ENCODE measurements at regions not wholly inside any gene's neighbourhood (a gene's known extent, or its start where the extent isn't known, plus 50 kb on each side); places are given as distances from the start of the nearest gene placed in this dataset.
"Not testable (repeated sequence)": the region's sequence is repeated elsewhere in the genome, so short reads cannot be mapped to it uniquely, and the experiment has no call there.

DNA sequence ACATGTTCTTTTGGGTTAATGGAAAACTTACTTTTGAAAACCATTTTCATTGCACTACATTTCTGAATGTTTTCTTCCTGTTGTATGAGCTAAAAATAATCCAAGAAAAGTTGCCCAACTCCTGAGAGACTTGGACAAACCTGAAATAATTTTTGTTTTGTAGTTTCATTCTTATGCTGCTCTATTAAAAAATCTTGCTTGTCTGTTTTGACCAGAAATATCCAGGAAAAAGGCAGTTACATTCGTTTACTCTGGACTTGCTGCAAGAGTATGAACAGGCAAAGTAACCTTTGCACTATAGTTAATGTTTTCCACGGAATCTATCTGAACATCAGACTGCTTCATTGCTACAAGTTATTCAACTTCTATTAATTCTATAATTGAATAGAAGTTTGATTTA, 200.1 kb upstream of the DAB2 start:
- DNase-seq: no peak

DNA sequence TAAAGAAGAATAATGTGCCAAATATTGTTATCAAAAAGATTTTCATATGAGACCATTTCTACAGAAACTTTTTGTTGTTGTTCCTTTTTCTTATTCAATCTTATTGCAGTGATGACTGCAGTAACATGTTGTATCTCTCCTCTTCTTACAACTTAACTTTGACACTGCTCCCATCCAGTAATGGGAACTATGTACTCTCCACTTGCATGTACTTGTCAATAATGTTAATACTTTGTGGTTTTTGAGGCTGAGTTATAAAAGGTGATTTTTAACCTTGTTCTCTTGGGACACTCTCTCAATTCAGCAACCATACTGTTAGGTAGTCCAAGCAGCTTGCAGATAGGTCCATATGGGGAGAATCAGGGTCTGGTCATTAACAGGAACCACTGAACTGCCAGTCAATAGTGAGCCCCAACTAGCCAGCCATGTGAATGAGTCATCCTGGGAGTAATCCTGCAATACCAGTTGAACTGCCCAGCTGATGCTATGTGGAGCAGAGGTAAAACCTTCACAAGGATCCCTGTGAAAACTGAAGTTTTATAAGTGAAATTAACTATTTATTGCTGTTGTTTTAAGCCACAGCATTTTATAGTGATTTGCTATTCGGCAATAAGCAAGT, 199.6 kb upstream of the DAB2 start:
- DNase-seq: no peak

DNA sequence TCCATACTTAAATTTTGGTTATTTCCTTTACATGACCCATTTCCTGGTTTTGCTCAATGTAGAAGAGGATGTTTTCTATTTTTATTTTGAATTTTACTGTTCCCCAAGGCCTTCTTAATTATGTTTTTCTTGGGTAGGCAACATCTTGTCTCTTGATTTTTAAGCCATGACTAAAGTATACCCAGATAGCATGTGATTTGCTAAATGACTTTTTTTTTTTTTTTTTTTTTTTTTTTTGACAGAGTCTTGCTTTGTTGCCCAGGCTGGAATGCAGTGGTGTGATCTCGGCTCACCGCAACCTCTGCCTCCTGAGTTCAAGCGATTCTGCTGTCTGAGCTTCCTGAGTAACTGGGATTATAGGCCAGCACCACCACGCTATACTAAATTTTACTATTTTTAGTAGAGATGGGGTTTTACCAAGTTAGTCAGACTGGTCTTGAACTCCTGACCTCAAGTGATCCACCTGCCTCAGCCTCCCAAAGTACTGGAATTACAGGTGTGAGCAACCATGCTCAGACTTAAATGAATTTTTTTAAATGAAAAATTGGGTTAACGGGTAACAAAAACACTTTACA, 198.6 kb upstream of the DAB2 start:
- no peak for DNase-seq

DNA sequence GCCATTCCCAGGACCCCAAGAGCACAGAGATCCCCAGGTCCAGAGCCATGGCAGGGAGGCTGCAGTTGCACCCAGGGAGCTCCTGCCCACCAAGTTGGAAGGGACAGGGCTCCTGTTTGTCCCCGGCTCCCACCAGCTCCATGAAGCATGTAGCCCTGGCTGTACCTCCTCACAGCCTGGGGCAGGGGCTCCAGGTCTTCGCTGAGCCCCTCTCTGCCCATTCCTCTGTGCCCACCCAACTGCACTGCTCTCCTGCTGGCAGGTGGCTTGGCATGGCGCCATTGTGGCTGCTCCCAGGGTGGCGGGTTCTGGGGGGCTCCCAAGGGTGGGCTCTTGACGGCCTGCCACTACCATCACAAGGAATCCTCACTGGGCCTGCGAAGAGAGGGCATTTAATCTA, 197.5 kb upstream of the DAB2 start:
- DNase-seq: no peak

DNA sequence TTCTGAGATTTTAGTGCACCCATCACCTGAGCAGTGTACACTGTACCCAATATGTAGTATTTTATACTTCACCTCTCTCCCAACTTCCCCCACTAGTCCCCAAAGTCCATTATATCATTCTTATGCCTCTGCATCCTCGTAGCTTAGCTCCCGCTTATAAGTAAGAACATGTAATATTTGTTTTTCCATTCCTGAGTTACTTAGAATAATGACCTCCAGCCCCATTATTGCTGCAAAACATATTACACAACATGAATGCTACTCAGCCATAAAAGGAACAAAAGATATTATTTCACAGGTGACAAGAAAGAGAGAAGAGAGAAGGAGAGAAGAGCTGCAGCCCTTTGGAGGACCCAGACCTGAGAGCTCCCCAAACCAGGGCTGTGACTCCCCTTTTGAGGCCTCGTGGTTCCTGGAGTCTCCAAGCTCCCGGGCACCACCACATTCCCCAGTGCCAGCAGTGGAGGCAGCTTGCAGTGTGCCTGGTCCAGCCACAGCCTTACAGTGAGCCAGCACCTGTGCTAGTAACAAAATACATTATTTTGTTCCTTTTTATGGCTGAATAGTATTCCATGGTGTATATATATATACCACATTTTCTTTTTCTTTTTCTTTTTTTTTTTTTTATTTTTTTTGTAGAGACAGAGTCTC, 194.5 kb upstream of the DAB2 start:
- no peak for DNase-seq

DNA sequence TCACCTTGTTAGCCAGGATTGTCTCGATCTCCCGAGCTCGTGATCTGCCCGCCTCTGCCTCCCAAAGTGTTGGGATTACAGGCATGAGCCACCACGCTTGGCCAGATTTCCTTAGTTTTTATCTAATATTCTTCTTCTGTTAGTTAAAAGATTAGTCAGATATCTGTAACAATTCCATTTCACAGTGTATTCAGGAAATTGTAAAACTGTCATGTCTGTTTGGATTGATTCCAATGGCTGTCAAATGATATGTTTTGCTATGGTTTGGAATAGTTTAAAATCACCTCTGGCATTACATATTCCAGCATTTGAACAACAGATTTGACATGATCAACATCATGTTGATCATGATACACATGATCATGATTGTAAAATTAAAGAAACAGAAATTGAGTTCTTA, 193.6 kb upstream of the DAB2 start:
- no peak for DNase-seq

DNA sequence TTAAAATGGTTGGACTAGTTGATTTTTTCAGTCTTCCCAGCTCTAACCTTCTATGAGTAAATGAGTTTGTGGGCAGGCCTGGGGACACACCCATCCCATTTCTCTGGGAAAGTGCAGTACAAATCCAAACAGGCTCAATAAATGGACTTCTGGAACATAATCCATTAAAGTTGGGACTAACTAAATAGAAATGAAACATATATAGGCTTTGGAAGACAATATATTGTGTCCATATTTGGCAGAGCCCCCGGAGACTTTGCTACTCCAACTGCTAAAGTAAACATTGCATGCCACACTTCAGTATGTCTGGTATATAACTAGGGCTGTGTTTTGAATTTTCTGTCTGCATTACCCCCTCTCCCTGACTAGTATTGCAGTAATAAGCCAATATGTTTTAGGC, 191.4 kb upstream of the DAB2 start:
- DNase-seq: no peak

DNA sequence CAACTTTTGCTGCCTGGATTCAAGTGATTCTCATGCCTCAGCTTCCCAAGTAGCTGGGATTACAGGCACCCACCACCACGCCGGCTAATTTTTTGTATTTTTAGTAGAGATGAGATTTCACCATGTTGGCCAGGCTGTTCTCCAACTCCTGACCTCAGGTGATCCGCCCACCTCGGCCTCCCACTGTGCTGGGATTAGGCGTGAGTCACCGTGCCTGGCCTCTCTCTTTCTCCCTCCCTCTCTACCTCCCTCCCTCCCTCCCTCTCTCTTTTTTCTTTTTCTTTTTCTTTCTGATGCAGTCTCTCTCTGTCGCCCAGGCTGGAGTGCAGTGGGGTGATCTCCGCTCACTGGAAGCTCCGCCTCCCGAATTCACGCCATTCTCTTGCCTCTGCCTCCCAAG, 186.3 kb upstream of the DAB2 start:
- DNase-seq: not testable (repeated sequence)

DNA sequence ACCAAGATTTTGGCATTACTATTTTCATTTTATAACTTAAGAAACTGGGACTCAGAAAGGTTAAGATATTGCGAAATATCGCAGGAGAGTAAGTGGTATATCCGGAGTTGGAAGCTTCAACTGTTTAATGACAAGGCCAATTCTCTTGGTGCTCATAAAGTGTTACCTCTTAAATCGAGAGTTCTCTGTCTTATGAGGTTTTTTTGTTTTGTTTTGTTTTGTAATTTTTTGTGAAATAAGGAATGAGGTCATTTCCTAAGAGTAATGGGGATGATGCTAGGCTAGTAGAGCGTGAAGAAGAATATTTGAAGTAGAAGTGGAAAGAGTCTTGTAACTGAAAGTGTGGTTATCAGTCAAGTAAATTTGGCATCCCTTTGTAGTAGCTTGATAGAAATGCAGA, 183.2 kb upstream of the DAB2 start:
- no peak for DNase-seq

DNA sequence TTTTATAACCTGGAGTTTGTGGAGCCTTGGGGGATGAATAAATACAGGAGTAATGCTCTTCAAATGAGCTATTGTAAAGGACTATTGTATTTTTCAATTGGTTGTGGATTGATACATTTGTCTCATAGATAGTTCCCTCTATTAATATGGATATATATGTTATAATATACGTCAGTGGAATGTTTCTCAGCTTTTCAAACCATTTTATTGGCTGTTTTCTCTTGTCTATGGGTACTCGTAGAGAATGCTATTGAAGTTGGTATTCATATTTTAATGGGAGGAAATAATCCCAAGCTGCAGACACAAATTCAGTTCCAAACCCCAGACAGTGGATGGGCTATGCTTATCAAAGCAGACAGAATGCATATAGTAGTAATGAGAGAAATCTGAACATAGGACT, 181.8 kb upstream of the DAB2 start:
- DNase-seq: no peak

DNA sequence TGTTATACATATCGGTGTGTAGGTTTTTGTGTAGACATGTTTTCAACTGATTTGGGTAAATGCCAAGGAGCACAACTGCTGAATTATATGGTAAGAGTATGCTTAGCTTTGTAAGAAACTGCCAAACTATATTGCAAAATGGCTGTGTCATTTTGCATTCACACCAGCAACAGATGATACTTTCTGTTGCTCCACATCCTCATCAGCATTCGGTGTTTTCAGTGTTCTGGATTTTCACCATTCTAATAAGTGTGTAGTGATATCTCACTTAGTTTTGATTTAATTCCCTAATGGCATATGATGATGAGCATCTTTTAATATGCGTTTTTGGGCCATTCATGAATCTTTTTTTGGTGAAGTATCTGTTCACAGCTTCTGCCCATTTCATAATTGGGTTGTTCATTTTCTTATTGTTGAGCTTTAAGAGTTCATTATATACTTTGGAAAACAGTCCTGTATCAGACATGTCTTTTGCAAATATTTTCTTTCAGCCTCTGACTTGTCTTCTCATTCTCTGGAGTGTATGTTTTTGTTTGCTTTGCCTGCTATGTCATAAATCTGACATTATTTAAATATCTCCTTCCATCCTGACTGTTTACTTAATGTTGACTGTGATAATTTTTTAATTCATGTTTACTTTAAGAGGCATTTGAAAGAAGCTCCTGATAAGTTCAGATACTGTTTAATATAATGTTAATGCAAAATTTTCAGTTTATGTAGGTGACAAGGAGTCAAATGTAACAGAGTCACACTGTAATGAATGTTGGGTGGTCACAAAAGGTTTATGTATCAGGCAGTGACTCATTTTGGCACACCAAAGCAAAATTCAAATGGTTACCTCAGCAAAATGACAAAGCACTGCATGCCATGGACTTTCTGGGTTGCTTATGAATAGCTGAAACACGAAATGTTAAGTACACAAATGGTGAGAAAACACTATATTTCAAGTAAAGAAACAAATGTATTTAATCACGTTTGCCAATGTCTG, 181.1 kb upstream of the DAB2 start:
- DNase-seq: no peak

DNA sequence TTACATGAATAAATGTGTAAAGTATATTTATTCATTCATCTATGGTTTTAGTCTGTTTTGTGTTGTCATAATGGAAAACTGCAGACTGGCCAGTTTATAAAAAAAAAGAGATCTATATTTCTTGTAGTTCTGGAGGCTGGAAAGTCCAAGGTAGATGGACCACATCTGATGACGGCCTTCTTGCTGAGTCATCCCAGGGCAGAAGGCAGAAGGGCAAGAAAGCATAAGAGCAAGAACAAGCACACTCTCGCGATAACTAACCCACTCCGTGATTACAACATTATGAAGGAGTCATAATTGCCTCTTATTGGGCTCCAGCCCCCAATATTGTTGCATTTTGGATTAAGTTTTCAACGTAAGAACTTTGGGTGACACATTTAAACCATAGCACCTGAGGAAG, 180.4 kb upstream of the DAB2 start:
- DNase-seq: no peak

DNA sequence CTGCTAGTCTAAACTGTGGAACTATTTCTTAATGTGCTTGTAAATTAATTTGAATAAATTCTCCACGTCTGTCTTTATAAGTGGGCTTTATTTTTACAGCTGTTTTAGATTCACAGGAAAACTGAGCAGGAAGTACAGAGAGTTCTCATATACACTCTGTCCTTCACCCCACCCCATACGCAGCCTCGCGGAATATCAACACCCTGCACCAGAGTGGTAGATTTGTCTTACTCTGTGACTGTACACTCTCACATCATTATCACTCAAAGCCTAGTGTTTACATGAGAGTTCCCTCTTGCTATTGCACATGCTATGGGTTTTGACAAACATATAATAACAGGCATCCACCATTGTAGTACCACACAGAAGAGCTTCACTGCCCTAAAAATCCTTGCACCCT, 179.7 kb upstream of the DAB2 start:
- DNase-seq: no peak

DNA sequence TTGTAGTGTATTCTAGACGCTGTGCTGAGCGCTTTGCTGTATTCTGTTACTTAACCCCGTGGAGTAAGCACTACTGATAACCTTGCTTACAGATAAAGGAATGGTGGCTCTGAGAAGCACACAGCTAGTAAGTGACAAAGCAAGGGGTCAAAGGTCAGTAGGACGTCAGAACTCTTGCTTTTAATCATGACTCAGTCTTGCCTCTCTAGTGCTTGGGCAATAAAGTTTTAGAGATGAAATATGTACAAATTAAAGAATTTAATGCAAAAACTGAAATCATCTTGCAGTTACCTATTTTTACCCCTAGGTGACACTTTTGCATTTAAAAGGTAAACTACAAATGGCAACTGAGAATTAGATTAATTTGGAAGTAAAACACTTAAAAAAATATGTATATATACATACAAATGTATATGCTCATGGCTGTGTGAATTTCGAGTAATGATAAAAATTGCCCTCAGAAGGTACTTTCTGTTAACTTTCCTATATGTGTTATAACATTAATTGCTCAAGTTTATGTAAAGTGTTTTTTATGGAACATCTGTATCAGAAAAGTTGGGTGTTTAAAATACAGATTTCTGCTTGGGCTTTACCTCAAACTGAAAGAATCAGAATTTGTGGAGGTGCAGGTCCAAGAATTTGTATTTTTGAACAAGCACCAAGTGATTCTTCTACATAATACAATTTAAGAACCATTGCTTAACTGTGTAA, 175.1 kb upstream of the DAB2 start:
- DNase-seq: no peak

DNA sequence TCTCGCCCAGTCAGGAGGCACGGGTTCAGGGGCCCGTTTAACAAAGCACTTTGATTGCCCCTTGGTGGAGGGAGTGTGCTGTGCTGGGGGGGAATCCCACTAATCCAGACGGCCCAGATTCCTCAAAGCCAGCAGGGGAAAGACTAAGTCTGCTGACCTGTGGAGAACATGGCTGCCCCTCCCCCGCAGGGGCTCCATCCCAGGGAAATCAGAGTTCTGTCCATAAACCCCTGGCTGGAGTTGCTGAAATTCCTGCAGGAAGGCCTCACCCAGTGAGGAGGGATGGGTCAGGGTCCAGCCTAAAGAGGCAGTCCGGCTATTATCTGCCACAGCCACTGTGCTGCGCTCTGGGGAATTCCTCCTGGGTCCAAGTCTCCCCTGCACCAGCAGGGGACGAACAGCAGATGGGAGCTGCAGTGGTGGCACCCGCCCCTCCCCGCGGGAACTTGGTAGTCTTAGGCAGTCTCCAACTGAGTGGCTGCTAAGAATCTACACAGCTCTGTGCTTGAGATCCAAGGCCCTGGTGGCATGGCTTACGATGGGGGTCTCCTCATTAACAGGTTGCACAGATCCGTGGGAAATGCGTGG, 174.0 kb upstream of the DAB2 start:
- DNase-seq: no peak

DNA sequence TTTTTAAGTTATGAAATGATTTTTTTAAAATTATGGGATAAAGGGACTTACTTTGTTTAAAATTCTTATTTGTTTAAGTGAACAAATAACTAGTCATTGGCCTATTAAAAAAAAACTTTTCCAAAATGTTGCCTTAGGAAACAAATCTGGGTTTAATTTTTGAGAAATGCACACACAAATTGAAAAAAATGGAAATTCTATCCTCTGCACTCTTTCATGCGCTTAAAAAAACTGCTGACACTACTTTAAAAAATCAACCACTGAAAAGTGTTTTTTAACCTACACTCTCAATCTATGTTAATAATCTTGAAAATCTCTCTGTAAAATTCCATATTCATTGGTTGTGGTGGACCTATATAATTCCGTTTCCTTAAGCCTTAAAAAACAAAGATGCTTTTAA, 163.4 kb upstream of the DAB2 start:
- DNase-seq: no peak

DNA sequence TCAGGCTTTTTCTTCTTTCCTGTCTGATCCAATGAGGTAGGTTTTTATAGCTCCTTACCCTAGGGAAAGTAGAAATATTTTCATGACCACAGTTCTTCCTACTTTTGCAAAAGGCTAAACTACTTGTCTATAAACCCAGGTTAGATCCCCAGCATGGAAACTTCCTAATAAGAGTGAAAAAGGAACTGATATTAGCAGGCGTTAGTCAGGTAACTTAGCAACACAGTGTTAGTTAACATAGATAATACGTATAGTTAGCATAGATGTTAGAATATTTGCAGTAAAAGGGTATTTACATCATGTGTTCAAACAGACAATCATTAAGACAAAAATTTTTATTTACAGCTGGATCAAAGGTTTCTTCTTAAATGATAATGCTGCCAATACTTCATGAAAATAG, 162.9 kb upstream of the DAB2 start:
- DNase-seq: no peak

DNA sequence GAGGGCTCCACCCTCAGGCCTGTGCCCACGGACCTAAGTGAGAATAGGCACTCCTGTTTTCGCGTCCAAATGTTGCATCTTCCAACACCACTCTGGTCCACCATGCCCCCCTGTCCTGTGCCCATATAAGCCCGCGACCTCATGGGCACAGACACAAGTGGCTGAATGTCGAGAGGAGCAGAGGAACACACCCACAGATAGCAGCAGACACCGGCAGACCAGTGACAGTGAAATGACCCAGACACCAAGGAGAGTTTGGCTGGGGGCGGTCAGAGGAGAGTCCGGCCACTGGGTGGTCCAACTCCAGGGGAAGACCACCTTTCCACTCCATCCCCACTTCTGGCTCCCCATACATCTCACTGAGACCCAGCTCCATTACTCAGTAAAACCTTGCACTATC, 161.4 kb upstream of the DAB2 start:
- DNase-seq: no peak

DNA sequence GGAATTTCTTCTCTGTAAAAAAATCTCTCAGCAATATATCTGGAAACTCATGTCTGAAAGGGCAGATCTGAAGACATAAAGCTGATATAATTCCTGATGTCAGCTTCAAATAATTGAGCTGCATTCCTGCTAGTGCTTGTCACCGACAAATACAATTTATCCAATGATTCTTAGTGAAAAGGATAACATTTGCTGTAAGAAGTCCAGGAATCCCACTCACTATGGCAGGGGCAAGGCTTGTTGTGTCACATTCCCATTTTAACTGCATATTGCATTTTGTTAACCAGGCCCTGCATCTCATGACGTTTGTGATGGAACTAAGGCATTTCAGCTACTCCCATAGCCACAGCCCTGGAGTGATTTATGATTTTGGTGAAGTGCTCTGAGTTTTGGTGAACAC, 160.1 kb upstream of the DAB2 start:
- DNase-seq: no peak

DNA sequence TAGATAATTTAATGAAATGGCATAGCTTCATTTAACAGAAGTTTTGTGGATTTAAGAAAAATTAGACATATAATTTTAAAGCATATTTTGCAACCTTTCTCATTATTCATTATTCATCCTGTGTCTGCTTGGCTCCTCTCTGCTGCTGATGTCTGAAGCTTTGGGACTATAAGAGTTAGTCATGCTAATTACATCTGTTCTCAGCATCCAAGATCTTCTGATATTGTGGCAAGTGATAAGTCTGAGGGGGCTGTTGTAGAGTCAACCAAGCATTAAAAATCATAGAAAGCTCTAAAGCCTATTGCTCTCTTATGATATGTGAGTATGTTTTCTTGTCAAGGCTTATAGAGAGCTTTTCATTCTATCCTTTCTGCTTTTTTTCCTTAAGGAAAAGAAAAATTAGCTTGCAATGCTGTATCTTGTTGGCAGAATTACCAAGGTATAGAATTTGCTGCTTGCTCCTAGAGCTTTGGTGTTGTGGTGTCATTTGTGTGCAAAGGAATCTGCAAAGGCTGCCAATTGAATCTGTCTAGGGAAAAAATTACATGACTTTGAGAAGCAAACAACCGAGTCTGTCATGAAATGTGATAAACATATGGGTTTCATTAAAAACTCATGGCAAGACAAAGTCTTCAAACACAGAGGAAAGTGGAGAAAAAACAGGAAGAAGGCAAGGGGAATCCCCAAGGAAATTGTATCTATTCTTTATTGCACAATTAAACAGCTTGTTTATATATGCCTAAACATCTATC, 156.1 kb upstream of the DAB2 start:
- no peak for DNase-seq

DNA sequence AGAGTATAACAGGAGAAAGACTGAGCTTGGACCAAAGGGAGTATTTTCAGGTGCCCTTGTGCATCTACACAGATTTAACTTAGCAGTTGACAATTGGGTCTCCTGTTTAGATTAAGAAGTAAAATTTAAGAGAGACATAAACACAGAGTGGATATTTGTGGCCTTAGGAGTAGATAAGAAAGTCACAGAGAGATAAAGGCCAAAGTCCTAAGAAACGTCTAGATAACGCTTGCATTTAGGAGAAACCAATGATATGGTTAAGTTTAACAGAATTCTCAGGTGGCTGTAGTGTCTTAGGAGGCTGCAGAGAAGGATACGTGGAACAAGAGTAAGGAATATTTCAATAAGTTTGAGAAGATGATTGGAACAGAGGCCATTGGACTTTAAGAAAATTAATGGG, 155.0 kb upstream of the DAB2 start:
- no peak for DNase-seq
